A549 (cell line): ENCODE measurements at regions not wholly inside any gene's neighbourhood (a gene's known extent, or its start where the extent isn't known, plus 50 kb on each side); places are given as distances from the start of the nearest gene placed in this dataset.

ENCODE experiments used
- ATAC-seq, 2 experiments: fragments of 200-7000 bp in 1 of 2; fragments of >200 bp in 1 of 2; cut with Nextera tagmentation in 1 of 2; cut with Tn5 transposase in 1 of 2; 3 replicates each; pipeline versions ENCODE4 v1.8.0 to v1.9.1; 2018 to 2020; ENCODE audit warnings: mild to moderate bottlenecking in 1 of 2, moderate library complexity in 1 of 2
- CTCF ChIA-PET: fragments of 300-600 bp; sonication (Branson Sonifier 250); formaldehyde crosslinking; extraction: SDS; loops from one replicate; lab custom pipeline; 2021; ENCODE audit warnings: antibody characterized with exemption, inconsistent platforms; lab: Yijun Ruan, JAX
- POLR2A ChIA-PET: fragments of 350-600 bp; formaldehyde crosslinking; extraction: SDS; loops from one replicate; lab custom pipeline; 2021; ENCODE audit warnings: antibody characterized with exemption, inconsistent platforms; lab: Yijun Ruan, JAX
- DNase-seq, 2 experiments: peaks; one replicate each; pipeline versions ENCODE4 v3.0.0 to v3.0.0-alpha.2; 2011 to 2016; ENCODE audit warnings: low read depth in 1 of 2, low spot score in 1 of 2
- FAIRE-seq: peaks from 2 replicates; lab custom pipeline; 2011; peaks lifted over from hg19 to GRCh38; lab: Jason Lieb, UNC
- H3K27ac ChIP-seq, 2 experiments: fragments of >200 bp; sonication (Bioruptor Twin); formaldehyde crosslinking; 3 replicates each; pipeline ENCODE4 v1.5.1; 2016 to 2017
- H3K4me1 ChIP-seq: fragments of >200 bp; sonication (Bioruptor Twin); formaldehyde crosslinking; 3 replicates; pipeline ENCODE4 v1.6.1; 2016
- H3K4me2 ChIP-seq: fragments of >200 bp; sonication (Bioruptor Twin); formaldehyde crosslinking; 3 replicates; pipeline ENCODE4 v1.6.1; 2016
- H3K4me3 ChIP-seq: fragments of >200 bp; sonication (Bioruptor Twin); formaldehyde crosslinking; 3 replicates; pipeline ENCODE4 v1.5.1; 2016
- H3K9me3 ChIP-seq: fragments of >200 bp; sonication (Bioruptor Twin); formaldehyde crosslinking; 3 replicates; pipeline ENCODE4 v1.6.1; 2016
- BHLHE40 ChIP-seq: IDR thresholded peaks from 2 replicates; pipeline ENCODE4 v1.6.1; 2012; ENCODE audit warnings: low read depth, low read length, inconsistent platforms
- CBX2 ChIP-seq: fragments of 200-600 bp; sonication (generic); IDR thresholded peaks from 2 replicates; pipeline ENCODE4 v1.6.1; 2016; ENCODE audit warnings: low read depth, mild to moderate bottlenecking, borderline replicate concordance
- EP300 ChIP-seq, 2 experiments: fragments of >200 bp; sonication (Bioruptor Twin); formaldehyde crosslinking; IDR thresholded peaks; 2 replicates in 1 of 2; 3 replicates in 1 of 2; pipeline ENCODE4 v1.6.1; 2016 to 2017
- ESRRA ChIP-seq: fragments of 150-350 bp; IDR thresholded peaks from 2 replicates; pipeline ENCODE4 v1.6.1; 2014; ENCODE audit warnings: mild to moderate bottlenecking, low read length, borderline replicate concordance
- FOSB ChIP-seq: fragments of 250-450 bp; sonication (Bioruptor Pico); IDR thresholded peaks from 2 replicates; pipeline ENCODE4 v1.5.0; 2020; ENCODE audit warnings: mild to moderate bottlenecking, moderate library complexity
- FOSL2 ChIP-seq, 2 experiments: fragments of 450-650 bp in 1 of 2; fragments of >200 bp in 1 of 2; sonication (Bioruptor Twin) in 1 of 2; formaldehyde crosslinking; IDR thresholded peaks; 2 replicates each; pipeline versions ENCODE4 v1.5.0 to v1.6.1; 2016 to 2020; ENCODE audit warnings: mild to moderate bottlenecking in 1 of 2, moderate library complexity in 1 of 2
- FOXS1 ChIP-seq: fragments of 250-450 bp; sonication (Bioruptor Pico); IDR thresholded peaks from 2 replicates; pipeline ENCODE4 v1.5.0; 2020; ENCODE audit warnings: mild to moderate bottlenecking, moderate library complexity
- HDAC2 ChIP-seq: fragments of 200-600 bp; sonication (generic); IDR thresholded peaks from 2 replicates; pipeline ENCODE4 v1.6.1; 2016
- HEYL ChIP-seq: fragments of 250-450 bp; sonication (Bioruptor Pico); IDR thresholded peaks from 2 replicates; pipeline ENCODE4 v1.8.0; 2021; ENCODE audit warnings: mild to moderate bottlenecking, moderate library complexity
- HOXB13 ChIP-seq: fragments of 250-450 bp; sonication (Bioruptor Pico); IDR thresholded peaks from 2 replicates; pipeline ENCODE4 v1.5.0; 2020; ENCODE audit warnings: low read depth, mild to moderate bottlenecking, moderate library complexity
- HOXB5 ChIP-seq: fragments of 250-450 bp; sonication (Bioruptor Pico); IDR thresholded peaks from 2 replicates; pipeline ENCODE4 v1.5.0; 2020; ENCODE audit warnings: mild to moderate bottlenecking, moderate library complexity
- KDM1A ChIP-seq: fragments of 200-600 bp; sonication (generic); IDR thresholded peaks from 2 replicates; pipeline ENCODE4 v1.6.1; 2016; ENCODE audit warnings: low read depth, mild to moderate bottlenecking
- MAZ ChIP-seq: fragments of 150-350 bp; IDR thresholded peaks from 2 replicates; pipeline ENCODE4 v1.6.1; 2014; ENCODE audit warnings: antibody characterized with exemption, low read depth, low read length, borderline replicate concordance
- NPAS2 ChIP-seq: fragments of 250-450 bp; sonication (Bioruptor Pico); IDR thresholded peaks from 2 replicates; pipeline ENCODE4 v1.8.0; 2022; ENCODE audit warnings: mild to moderate bottlenecking, moderate library complexity, borderline replicate concordance
- POLR2A ChIP-seq: IDR thresholded peaks from 2 replicates; pipeline ENCODE4 v1.6.1; 2012; ENCODE audit warnings: mild to moderate bottlenecking, low read length
- POLR2AphosphoS2 ChIP-seq: conservative IDR thresholded peaks from 2 replicates; pipeline ENCODE4 v1.6.1; 2012; ENCODE audit warnings: low read length, improper control_type of control experiment, inconsistent platforms
- RARB ChIP-seq: fragments of 250-450 bp; sonication (Bioruptor Pico); IDR thresholded peaks from 2 replicates; pipeline ENCODE4 v1.8.0; 2021; ENCODE audit warnings: mild to moderate bottlenecking, moderate library complexity
- REST ChIP-seq: fragments of 200-600 bp; sonication (generic); IDR thresholded peaks from 2 replicates; pipeline ENCODE4 v1.6.1; 2016; ENCODE audit warnings: antibody characterized with exemption, mild to moderate bottlenecking, moderate library complexity
- RFX5 ChIP-seq: fragments of 450-650 bp; IDR thresholded peaks from 2 replicates; pipeline ENCODE4 v1.7.1; 2014; ENCODE audit warnings: antibody characterized with exemption, mild to moderate bottlenecking, moderate library complexity
- SREBF2 ChIP-seq: fragments of 450-650 bp; IDR thresholded peaks from 2 replicates; pipeline ENCODE4 v1.6.1; 2014; ENCODE audit warnings: mild to moderate bottlenecking, moderate library complexity
- TP53 ChIP-seq: fragments of 250-450 bp; sonication (Bioruptor Pico); IDR thresholded peaks from 2 replicates; pipeline ENCODE4 v1.5.0; 2021; ENCODE audit warnings: mild to moderate bottlenecking, moderate library complexity
- ZFP36 ChIP-seq: fragments of 450-650 bp; IDR thresholded peaks from 2 replicates; pipeline ENCODE4 v1.6.1; 2014; ENCODE audit warnings: borderline replicate concordance; ENCODE audit not compliant: partially characterized antibody
- ZNF302 ChIP-seq: fragments of 250-450 bp; sonication (Bioruptor Pico); IDR thresholded peaks from 2 replicates; pipeline ENCODE4 v1.9.0; 2021; ENCODE audit warnings: inconsistent platforms, mild to moderate bottlenecking, moderate library complexity
- WGBS: methylation state at CpG from one replicate; pipeline ENCODE4 v1.1.6; 2017; ENCODE audit errors: missing lambda C conversion rate; 5-methylcytosine and 5-hydroxymethylcytosine counted together
- TF ChIP-seq, protein P1 (sequence below): IDR thresholded peaks from 2 replicates; pipeline ENCODE4 v1.6.1; 2012
- TF ChIP-seq, protein P2 (sequence below): fragments of >200 bp; sonication (Bioruptor Twin); formaldehyde crosslinking; IDR thresholded peaks from 3 replicates; pipeline ENCODE4 v1.6.1; 2016
- TF ChIP-seq, protein P3 (sequence below): fragments of 150-350 bp; IDR thresholded peaks from 2 replicates; pipeline ENCODE4 v1.6.1; 2014; ENCODE audit warnings: low read depth, mild to moderate bottlenecking, low read length
- TF ChIP-seq, protein P4 (sequence below): fragments of 250-450 bp; sonication (Bioruptor Pico); IDR thresholded peaks from 2 replicates; pipeline ENCODE4 v1.5.0; 2021; ENCODE audit warnings: mild to moderate bottlenecking, moderate library complexity, borderline replicate concordance

GRCh38 chr5:17917465-17917864 is 283.2 kb downstream of the TAF11L14 start:
- DNase-seq, result no peak
- H3K4me3 ChIP-seq, result no peak overlapping the region
- ChIA-PET POLR2A (no interaction called here), CTCF (no interaction called here)
- H3K4me1 ChIP-seq, result peaks cover 8% of the 10 kb centered on the region; the same call in 1 of the 3 replicates
- no peaks in the 10 kb centered on the region for H3K9me3 ChIP-seq
- TF ChIP-seq CBX2 (no peak), REST (no peak), ESRRA (no peak), POLR2A (no peak), KDM1A (no peak), RFX5 (no peak), HEYL (CRISPR knock-in tag) (no peak), ZFP36 (no peak), HDAC2 (no peak), BHLHE40 (no peak), EP300 (IDR thresholded peaks at IDR 0.05) (no peak), NPAS2 (CRISPR knock-in tag) (no peak), HOXB13 (no peak), RARB (CRISPR knock-in tag) (no peak)
- TF ChIP-seq, protein P1, sequence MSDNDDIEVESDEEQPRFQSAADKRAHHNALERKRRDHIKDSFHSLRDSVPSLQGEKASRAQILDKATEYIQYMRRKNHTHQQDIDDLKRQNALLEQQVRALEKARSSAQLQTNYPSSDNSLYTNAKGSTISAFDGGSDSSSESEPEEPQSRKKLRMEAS, result no peak
- H3K4me2 ChIP-seq, result no peak overlapping the region
- no peak for FAIRE-seq
- no peak for ATAC-seq
- H3K27ac ChIP-seq, result no peak overlapping the region

DNA sequence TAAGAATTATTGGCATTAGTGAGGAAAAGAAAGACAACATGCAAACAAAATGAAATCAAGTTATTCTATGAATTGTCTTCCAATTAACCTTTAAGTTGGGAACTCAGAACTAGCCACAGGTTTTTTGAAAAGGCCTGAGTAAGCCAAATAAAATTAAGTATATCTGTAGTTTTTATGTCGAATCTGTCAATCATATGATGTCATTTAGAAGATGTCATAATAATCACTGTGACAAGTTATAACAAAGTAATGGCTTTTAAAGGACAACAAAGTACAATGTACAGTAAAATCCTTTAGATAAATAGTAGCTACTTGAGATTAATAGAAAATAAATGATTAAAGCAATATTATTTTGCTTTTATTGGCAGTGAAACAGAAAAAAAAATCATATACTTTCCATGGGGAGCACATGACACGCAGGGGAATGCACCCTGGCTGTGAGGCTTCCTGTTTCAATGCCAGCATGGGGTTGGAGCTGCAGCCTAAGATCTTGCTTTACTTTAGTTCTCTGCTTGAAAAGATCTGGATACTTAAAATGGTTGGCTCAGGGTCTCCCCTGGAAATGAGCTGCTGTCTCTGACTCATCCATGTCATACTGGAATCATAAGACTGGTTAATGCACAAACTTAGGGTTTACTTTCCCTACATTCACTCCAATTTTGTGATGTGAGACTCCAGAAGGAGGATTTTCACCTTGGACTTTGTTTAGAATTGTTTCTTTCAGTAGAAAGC is 284.3 kb downstream of the TAF11L14 start:
- peak overlapping the region; percentile 30 for H3K4me2 ChIP-seq
- TF ChIP-seq ZNF302 (CRISPR knock-in tag) (no peak), FOSL2 (IDR thresholded peaks at IDR 0.05) (no peak), FOSL2 (CRISPR knock-in tag; IDR thresholded peaks at IDR 0.05) (no peak), FOSB (CRISPR knock-in tag) (no peak), HOXB5 (no peak), CBX2 (no peak), FOXS1 (no peak), SREBF2 (no peak), POLR2AphosphoS2 (no peak), NPAS2 (CRISPR knock-in tag) (no peak), MAZ (no peak), TP53 (no peak)
- TF ChIP-seq, protein P2, sequence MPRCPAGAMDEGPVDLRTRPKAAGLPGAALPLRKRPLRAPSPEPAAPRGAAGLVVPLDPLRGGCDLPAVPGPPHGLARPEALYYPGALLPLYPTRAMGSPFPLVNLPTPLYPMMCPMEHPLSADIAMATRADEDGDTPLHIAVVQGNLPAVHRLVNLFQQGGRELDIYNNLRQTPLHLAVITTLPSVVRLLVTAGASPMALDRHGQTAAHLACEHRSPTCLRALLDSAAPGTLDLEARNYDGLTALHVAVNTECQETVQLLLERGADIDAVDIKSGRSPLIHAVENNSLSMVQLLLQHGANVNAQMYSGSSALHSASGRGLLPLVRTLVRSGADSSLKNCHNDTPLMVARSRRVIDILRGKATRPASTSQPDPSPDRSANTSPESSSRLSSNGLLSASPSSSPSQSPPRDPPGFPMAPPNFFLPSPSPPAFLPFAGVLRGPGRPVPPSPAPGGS, result no peak
- TF ChIP-seq, protein P3, sequence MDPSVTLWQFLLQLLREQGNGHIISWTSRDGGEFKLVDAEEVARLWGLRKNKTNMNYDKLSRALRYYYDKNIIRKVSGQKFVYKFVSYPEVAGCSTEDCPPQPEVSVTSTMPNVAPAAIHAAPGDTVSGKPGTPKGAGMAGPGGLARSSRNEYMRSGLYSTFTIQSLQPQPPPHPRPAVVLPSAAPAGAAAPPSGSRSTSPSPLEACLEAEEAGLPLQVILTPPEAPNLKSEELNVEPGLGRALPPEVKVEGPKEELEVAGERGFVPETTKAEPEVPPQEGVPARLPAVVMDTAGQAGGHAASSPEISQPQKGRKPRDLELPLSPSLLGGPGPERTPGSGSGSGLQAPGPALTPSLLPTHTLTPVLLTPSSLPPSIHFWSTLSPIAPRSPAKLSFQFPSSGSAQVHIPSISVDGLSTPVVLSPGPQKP, result no peak
- TF ChIP-seq, protein P4, sequence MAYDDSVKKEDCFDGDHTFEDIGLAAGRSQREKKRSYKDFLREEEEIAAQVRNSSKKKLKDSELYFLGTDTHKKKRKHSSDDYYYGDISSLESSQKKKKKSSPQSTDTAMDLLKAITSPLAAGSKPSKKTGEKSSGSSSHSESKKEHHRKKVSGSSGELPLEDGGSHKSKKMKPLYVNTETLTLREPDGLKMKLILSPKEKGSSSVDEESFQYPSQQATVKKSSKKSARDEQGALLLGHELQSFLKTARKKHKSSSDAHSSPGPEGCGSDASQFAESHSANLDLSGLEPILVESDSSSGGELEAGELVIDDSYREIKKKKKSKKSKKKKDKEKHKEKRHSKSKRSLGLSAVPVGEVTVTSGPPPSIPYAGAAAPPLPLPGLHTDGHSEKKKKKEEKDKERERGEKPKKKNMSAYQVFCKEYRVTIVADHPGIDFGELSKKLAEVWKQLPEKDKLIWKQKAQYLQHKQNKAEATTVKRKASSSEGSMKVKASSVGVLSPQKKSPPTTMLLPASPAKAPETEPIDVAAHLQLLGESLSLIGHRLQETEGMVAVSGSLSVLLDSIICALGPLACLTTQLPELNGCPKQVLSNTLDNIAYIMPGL, result no peak

More for the DNA sequence above, 284.3 kb downstream of the TAF11L14 start:
- WGBS, result 32% methylated on average over 2 of the region's 2 CpGs
- Histone ChIP-seq H3K4me1 (peaks cover 8% of the 10 kb centered on the region; the same call in 1 of the 3 replicates), H3K4me3 (no peak overlapping the region), H3K9me3 (no peaks in the 10 kb centered on the region), H3K27ac (peak overlapping the region in 1 of 2 experiments; percentile 65; a peak in 3 of 6 replicates)
- CTCF ChIA-PET, result no interaction called here
- DNase-seq, result peak in 1 of 2 experiments; percentile 6
- peak; percentile 40 to 50; a peak in 4 of 6 replicates for ATAC-seq
- POLR2A ChIA-PET, result no interaction called here
- FAIRE-seq, result peak; percentile 43
